Heart left ventricle (tissue), 13 donors: ENCODE measurements at regions not wholly inside any gene's neighbourhood (a gene's known extent, or its start where the extent isn't known, plus 50 kb on each side); places are given as distances from the start of the nearest gene placed in this dataset.

ENCODE experiments used
- CTCF ChIP-seq, 12 donors: fragments of 200-600 bp; sonication (generic) in 4 of 12; IDR thresholded peaks; one replicate each; pipeline versions ENCODE4 v1.5.0 to v1.8.0; 2018 to 2022; ENCODE audit warnings: antibody characterized with exemption in 12 of 12, mild to moderate bottlenecking in 5 of 12
- POLR2A ChIP-seq, 2 donors: fragments of 450-650 bp; IDR thresholded peaks; one replicate each; pipeline ENCODE4 v1.6.1; 2017; ENCODE audit warnings: antibody characterized with exemption in 2 of 2, mild to moderate bottlenecking in 2 of 2, moderate library complexity in 2 of 2
- donor health status: ischemic (EF 13 %, LVEDD 7.1; RV severe dilation, severe dysfunction).
- donor health status: DM: no; HTN: yes; CAD: no.
- donor health status: DM: no; HTN: no; CAD: no.
- donor health status: ischemic (EF 25% LVEDD 6.9; RV normal size, moderate dysfunction).
- donor health status: ischemic (EF 25% LVEDD 5.7; RV mildly dilated, moderate dysfunction).
- donor health status: ischemic (EF 35%, LVEDD 5.7; RV mildly dilated, moderate dysfunction).
- donor health status: nonischemic (EF 11% LVEDD 7.7; RV severe dilation, severe dysfunction).
- donor health status: DM: yes; HTN: yes; CAD: no.
- donor health status: PGD.
- donor health status: ischemic (EF 29% LVEDD 5.4; RV normal size, mild dysfunction).
- donor health status: nonischemic (EF 23%, LVEDD 6.1; RV moderate dilation, normal function).

- no peak for TF ChIP-seq CTCF (IDR thresholded peaks at IDR 0.05)
- TF ChIP-seq POLR2A (IDR thresholded peaks at IDR 0.05): no peak
Measured at GRCh38 chr17:27981978-27982377, 60.5 kb upstream of the NLK start.
